ENCODE measurements at regions not wholly inside any gene's neighbourhood (a gene's known extent, or its start where the extent isn't known, plus 50 kb on each side); places are given as distances from the start of the nearest gene placed in this dataset.

DNA sequence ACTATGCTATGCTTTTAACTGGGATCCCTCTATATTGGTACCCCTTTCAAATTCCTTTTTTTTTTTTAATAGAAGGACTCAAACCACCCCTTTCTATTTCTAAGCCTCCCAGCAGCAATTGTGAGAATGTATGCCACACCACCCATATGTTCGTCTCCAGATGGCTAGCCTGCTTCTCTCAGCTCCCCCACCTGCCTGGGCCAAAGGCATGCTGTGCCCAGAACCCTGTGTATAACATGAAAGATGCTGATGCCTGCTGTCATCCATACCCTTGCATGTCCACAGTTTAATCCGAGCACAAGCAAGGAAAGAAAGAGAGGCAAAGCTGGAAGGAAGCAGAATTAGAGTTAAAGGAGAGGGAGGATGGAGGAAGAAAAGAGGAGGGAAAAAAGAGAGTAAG is 159.5 kb upstream of the CNTN6 start:
- DNase-seq (ENCODE audit: low spot score) (no peak), ATAC-seq (no peak)
- TF ChIP-seq EZH2 (IDR thresholded peaks at IDR 0.05; ENCODE audit: low read depth, unreplicated experiment) (no peak), EZH2phosphoT487 (IDR thresholded peaks at IDR 0.05; ENCODE audit: unreplicated experiment) (no peak), POLR2AphosphoS5 (IDR thresholded peaks at IDR 0.05; ENCODE audit: low read depth) (no peak), ZNF114 (CRISPR knock-in tag; IDR thresholded peaks at IDR 0.05) (no peak), STAT1 (IDR thresholded peaks at IDR 0.05; ENCODE audit: unreplicated experiment) (no peak), JUNB (IDR thresholded peaks at IDR 0.05; ENCODE audit: unreplicated experiment) (no peak), CREB1 (CRISPR knock-in tag; IDR thresholded peaks at IDR 0.05; ENCODE audit: low read depth) (no peak), NANOG (IDR thresholded peaks at IDR 0.05; ENCODE audit: borderline replicate concordance) (no peak)
- TF ChIP-seq, protein P1, sequence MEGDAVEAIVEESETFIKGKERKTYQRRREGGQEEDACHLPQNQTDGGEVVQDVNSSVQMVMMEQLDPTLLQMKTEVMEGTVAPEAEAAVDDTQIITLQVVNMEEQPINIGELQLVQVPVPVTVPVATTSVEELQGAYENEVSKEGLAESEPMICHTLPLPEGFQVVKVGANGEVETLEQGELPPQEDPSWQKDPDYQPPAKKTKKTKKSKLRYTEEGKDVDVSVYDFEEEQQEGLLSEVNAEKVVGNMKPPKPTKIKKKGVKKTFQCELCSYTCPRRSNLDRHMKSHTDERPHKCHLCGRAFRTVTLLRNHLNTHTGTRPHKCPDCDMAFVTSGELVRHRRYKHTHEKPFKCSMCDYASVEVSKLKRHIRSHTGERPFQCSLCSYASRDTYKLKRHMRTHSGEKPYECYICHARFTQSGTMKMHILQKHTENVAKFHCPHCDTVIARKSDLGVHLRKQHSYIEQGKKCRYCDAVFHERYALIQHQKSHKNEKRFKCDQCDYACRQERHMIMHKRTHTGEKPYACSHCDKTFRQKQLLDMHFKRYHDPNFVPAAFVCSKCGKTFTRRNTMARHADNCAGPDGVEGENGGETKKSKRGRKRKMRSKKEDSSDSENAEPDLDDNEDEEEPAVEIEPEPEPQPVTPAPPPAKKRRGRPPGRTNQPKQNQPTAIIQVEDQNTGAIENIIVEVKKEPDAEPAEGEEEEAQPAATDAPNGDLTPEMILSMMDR (conservative IDR thresholded peaks at IDR 0.05; ENCODE audit: low read depth in 2 of 2): no peak
- TF ChIP-seq, protein P2, sequence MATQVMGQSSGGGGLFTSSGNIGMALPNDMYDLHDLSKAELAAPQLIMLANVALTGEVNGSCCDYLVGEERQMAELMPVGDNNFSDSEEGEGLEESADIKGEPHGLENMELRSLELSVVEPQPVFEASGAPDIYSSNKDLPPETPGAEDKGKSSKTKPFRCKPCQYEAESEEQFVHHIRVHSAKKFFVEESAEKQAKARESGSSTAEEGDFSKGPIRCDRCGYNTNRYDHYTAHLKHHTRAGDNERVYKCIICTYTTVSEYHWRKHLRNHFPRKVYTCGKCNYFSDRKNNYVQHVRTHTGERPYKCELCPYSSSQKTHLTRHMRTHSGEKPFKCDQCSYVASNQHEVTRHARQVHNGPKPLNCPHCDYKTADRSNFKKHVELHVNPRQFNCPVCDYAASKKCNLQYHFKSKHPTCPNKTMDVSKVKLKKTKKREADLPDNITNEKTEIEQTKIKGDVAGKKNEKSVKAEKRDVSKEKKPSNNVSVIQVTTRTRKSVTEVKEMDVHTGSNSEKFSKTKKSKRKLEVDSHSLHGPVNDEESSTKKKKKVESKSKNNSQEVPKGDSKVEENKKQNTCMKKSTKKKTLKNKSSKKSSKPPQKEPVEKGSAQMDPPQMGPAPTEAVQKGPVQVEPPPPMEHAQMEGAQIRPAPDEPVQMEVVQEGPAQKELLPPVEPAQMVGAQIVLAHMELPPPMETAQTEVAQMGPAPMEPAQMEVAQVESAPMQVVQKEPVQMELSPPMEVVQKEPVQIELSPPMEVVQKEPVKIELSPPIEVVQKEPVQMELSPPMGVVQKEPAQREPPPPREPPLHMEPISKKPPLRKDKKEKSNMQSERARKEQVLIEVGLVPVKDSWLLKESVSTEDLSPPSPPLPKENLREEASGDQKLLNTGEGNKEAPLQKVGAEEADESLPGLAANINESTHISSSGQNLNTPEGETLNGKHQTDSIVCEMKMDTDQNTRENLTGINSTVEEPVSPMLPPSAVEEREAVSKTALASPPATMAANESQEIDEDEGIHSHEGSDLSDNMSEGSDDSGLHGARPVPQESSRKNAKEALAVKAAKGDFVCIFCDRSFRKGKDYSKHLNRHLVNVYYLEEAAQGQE (IDR thresholded peaks at IDR 0.05; ENCODE audit: unreplicated experiment): no peak
- TF ChIP-seq, protein P3, sequence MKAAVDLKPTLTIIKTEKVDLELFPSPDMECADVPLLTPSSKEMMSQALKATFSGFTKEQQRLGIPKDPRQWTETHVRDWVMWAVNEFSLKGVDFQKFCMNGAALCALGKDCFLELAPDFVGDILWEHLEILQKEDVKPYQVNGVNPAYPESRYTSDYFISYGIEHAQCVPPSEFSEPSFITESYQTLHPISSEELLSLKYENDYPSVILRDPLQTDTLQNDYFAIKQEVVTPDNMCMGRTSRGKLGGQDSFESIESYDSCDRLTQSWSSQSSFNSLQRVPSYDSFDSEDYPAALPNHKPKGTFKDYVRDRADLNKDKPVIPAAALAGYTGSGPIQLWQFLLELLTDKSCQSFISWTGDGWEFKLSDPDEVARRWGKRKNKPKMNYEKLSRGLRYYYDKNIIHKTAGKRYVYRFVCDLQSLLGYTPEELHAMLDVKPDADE (IDR thresholded peaks at IDR 0.05): no peak
- peaks cover 37% of the 10 kb centered on the region for H3K36me3 Mint-ChIP-seq (ENCODE audit: low read depth)
- H3K36me3 ChIP-seq (ENCODE audit: insufficient read depth): no peaks in the 10 kb centered on the region
- peaks cover 1% of the 10 kb centered on the region for H3K27me3 Mint-ChIP-seq (ENCODE audit: insufficient read depth, low read depth, poor library complexity)
- H3K27me3 ChIP-seq (ENCODE audit: insufficient read depth): no peaks in the 10 kb centered on the region
- no peak overlapping the region for H3K4me3 ChIP-seq
- H3K4me2 ChIP-seq: no peak overlapping the region
- no peak overlapping the region; the same call in 1 of the 2 replicates for H2AFZ ChIP-seq
- H3K27ac Mint-ChIP-seq: no peak overlapping the region
- H3K27ac ChIP-seq (ENCODE audit: low read depth): no peak overlapping the region
- no peaks in the 10 kb centered on the region for H3F3A ChIP-seq (replicated peaks; ENCODE audit: low read depth)
- H3K4me1 ChIP-seq (ENCODE audit: insufficient read depth): no peaks in the 10 kb centered on the region
- no peaks in the 10 kb centered on the region for H4K20me1 ChIP-seq (replicated peaks; ENCODE audit: insufficient read depth)
- H3K4me3 Mint-ChIP-seq: no peak overlapping the region
- H3K4me1 Mint-ChIP-seq: no peaks in the 10 kb centered on the region
- H3K9me3 Mint-ChIP-seq: peaks cover 90% of the 10 kb centered on the region
- H3K79me2 ChIP-seq (replicated peaks; ENCODE audit: insufficient read depth): no peaks in the 10 kb centered on the region
- H3K9me2 ChIP-seq (ENCODE audit: insufficient read depth): 0 out of 2 replicates have a peak, but pooled peaks cover 3% of the 10 kb centered on the region

Data from GM23338 (cell line).